ENCODE measurements at regions not wholly inside any gene's neighbourhood (a gene's known extent, or its start where the extent isn't known, plus 50 kb on each side); places are given as distances from the start of the nearest gene placed in this dataset.

DNA sequence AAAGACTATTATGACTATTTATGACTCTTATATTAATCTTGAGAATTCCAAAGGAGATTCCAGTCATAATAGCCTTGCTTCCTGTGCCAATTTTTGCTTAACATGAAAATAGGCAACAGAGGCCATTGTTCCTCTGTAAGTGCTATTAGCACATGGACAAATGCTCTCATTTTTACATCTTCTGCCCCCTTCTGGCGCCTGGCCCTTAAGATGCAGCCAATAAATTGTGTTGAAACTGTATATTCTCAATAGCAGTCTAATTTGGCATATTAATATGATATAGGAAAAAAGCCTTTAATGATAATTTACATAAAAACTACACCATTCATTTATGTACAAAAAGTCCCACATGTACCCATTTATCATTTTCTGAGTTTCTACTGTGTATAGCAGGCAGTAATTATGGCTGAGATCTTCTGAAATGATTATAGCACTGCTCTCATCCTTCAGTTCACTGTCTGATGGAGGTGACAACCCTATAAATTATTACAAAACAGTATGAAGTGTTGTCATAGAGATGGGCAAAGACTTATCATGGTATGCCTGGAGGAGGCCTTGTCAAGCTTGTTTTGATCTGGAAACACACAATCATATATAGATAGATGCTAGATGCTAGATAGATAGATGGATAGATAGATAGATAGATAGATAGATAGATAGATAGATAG is 613.3 kb downstream of the TSN start:
- no peak overlapping the region for H3K27ac Mint-ChIP-seq
- H3K27ac ChIP-seq: no peak overlapping the region

DNA sequence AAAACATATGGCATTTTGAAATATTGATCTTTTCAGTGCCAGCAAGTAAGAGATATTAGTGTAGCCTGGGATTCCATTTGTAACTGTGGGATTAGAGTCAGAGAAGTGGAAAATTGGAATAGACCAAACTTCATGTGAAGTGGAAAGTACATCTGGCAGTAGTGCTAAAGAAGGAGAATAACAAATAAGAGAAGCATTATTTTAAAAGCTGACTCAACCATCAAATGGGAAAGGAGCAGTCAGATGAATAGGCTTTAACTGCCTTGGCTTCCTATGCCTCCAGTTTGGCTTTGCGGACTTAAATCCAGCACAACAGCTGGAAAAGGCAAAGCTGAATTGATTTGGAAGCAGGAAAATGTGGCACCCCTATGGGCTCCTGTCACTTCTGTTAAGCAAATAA is 623.1 kb downstream of the TSN start:
- Mint-ChIP-seq H3K27me3 (ENCODE audit: insufficient read depth, low read depth) (no peaks in the 10 kb centered on the region), H3K4me3 (no peak overlapping the region)

More for the DNA sequence above, 613.3 kb downstream of the TSN start:
- H3K4me2 ChIP-seq: no peak overlapping the region
- no peak overlapping the region for H3K9ac ChIP-seq
- H3K9me3 Mint-ChIP-seq: peaks cover 4% of the 10 kb centered on the region
- H3F3A ChIP-seq (ENCODE audit: low read depth): no peaks in the 10 kb centered on the region
- no peaks in the 10 kb centered on the region for H3K4me1 ChIP-seq
- H3K79me2 ChIP-seq (ENCODE audit: low read depth): no peaks in the 10 kb centered on the region
- H3K36me3 ChIP-seq: no peaks in the 10 kb centered on the region
- H3K36me3 Mint-ChIP-seq: no peaks in the 10 kb centered on the region
- no peak overlapping the region for H3K4me3 ChIP-seq
- no peak overlapping the region for H2AFZ ChIP-seq (replicated peaks)
- H3K9me3 ChIP-seq (ENCODE audit: low read depth): no peaks in the 10 kb centered on the region
- DNase-seq (ENCODE audit: low spot score): no peak
- H3K4me3 Mint-ChIP-seq: no peak overlapping the region
- H3K4me1 Mint-ChIP-seq: no peaks in the 10 kb centered on the region
- TF ChIP-seq, protein P1, sequence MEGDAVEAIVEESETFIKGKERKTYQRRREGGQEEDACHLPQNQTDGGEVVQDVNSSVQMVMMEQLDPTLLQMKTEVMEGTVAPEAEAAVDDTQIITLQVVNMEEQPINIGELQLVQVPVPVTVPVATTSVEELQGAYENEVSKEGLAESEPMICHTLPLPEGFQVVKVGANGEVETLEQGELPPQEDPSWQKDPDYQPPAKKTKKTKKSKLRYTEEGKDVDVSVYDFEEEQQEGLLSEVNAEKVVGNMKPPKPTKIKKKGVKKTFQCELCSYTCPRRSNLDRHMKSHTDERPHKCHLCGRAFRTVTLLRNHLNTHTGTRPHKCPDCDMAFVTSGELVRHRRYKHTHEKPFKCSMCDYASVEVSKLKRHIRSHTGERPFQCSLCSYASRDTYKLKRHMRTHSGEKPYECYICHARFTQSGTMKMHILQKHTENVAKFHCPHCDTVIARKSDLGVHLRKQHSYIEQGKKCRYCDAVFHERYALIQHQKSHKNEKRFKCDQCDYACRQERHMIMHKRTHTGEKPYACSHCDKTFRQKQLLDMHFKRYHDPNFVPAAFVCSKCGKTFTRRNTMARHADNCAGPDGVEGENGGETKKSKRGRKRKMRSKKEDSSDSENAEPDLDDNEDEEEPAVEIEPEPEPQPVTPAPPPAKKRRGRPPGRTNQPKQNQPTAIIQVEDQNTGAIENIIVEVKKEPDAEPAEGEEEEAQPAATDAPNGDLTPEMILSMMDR (IDR thresholded peaks at IDR 0.05): peak; percentile 41
- TF ChIP-seq EZH2phosphoT487 (IDR thresholded peaks at IDR 0.05): no peak
- H3K27me3 Mint-ChIP-seq (ENCODE audit: insufficient read depth, low read depth): no peaks in the 10 kb centered on the region
- H3K27me3 ChIP-seq: no peaks in the 10 kb centered on the region
- no peaks in the 10 kb centered on the region for H4K20me1 ChIP-seq (ENCODE audit: low read depth)

DNA sequence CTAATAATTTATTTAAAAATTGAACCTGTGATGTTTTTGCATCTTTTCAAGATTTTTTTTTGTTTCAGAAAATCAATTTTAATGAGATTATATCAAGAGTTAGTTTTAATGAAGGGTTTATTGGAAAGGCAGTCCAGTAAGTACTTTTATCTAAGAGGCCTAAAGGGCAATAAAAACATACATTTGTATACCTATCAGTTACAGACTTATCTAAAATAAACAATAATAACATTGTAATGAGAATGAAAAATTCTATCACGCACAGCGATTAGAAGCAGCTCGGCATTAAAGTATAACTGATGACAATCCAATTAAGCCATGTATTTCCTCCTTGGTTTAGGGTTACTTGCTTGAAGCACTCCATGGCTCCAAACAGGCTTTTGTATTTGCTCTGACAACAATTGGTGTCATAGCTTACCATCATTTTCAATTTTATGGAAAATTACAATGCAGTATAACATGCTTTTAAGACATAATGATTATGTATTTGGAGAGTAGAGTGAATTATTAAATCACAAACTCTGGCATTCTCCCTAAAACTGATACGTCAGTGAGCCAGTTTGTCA is 629.4 kb downstream of the TSN start:
- no peak overlapping the region for H3K27ac Mint-ChIP-seq
- no peaks in the 10 kb centered on the region for H3K9me3 ChIP-seq (ENCODE audit: low read depth)
- DNase-seq (ENCODE audit: low spot score): no peak
- H3K36me3 Mint-ChIP-seq: no peaks in the 10 kb centered on the region
- H3K4me1 Mint-ChIP-seq: no peaks in the 10 kb centered on the region
- H3K9ac ChIP-seq: no peak overlapping the region
- H3K79me2 ChIP-seq (ENCODE audit: low read depth): no peaks in the 10 kb centered on the region
- H3K4me3 ChIP-seq: no peak overlapping the region
- H3K27me3 ChIP-seq: no peaks in the 10 kb centered on the region
- TF ChIP-seq, protein P1 (IDR thresholded peaks at IDR 0.05): no peak
- TF ChIP-seq EZH2 (IDR thresholded peaks at IDR 0.05) (no peak), EZH2phosphoT487 (IDR thresholded peaks at IDR 0.05) (no peak)
- no peak overlapping the region for H2AFZ ChIP-seq (replicated peaks)
- H4K20me1 ChIP-seq (ENCODE audit: low read depth): no peaks in the 10 kb centered on the region
- no peaks in the 10 kb centered on the region for H3K4me1 ChIP-seq
- no peak overlapping the region for H3K27ac ChIP-seq
- H3K27me3 Mint-ChIP-seq (ENCODE audit: insufficient read depth, low read depth): peaks cover 2% of the 10 kb centered on the region
- peaks cover 4% of the 10 kb centered on the region for H3K9me3 Mint-ChIP-seq
- H3K36me3 ChIP-seq: no peaks in the 10 kb centered on the region
- H3F3A ChIP-seq (ENCODE audit: low read depth): no peaks in the 10 kb centered on the region
- no peak overlapping the region for H3K4me3 Mint-ChIP-seq
- no peak overlapping the region for H3K4me2 ChIP-seq

More for the DNA sequence above, 623.1 kb downstream of the TSN start:
- Mint-ChIP-seq H3K27ac (no peak overlapping the region), H3K36me3 (no peaks in the 10 kb centered on the region), H3K9me3 (peaks cover 3% of the 10 kb centered on the region), H3K4me1 (peaks cover 4% of the 10 kb centered on the region)
- Histone ChIP-seq H2AFZ (replicated peaks) (no peak overlapping the region), H3K27me3 (no peaks in the 10 kb centered on the region), H3F3A (ENCODE audit: low read depth) (no peaks in the 10 kb centered on the region), H3K9ac (no peak overlapping the region), H3K9me3 (ENCODE audit: low read depth) (no peaks in the 10 kb centered on the region), H3K79me2 (ENCODE audit: low read depth) (no peaks in the 10 kb centered on the region), H3K4me2 (no peak overlapping the region), H3K27ac (no peak overlapping the region), H4K20me1 (ENCODE audit: low read depth) (no peaks in the 10 kb centered on the region), H3K36me3 (no peaks in the 10 kb centered on the region), H3K4me1 (no peaks in the 10 kb centered on the region), H3K4me3 (no peak overlapping the region)
- TF ChIP-seq, protein P1 (IDR thresholded peaks at IDR 0.05): no peak
- TF ChIP-seq EZH2 (IDR thresholded peaks at IDR 0.05) (no peak), EZH2phosphoT487 (IDR thresholded peaks at IDR 0.05) (no peak)
- DNase-seq (ENCODE audit: low spot score): peak; percentile 5

Measured in neural progenitor cell (in vitro differentiated cells).